ENCODE measurements at regions not wholly inside any gene's neighbourhood (a gene's known extent, or its start where the extent isn't known, plus 50 kb on each side); places are given as distances from the start of the nearest gene placed in this dataset.

DNA sequence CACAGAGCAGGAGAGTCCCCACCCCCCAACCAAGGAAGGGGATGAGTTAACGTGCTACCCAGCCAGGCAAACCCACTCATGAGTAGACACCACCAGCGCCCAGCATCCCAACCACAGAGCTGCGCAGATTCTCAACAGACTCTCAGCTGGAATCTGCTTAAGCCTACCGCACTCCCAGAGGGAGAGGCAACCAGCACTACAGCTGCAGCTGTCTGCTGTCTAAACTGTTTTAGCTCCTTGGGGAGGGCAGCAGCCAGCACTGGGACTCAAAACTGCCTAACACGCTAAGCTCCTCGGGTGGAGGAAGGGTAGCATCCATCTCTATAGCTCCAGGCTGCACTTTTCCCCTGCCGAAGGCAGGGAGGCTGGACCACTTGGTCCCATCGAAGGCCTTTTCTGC is 539.8 kb downstream of the EPHA7 start:
- WGBS (ENCODE audit: missing lambda C conversion rate) = 36% methylated on average over 5 of the region's 8 CpGs
- no peak for ATAC-seq
- CTCF ChIA-PET = no interaction called here
- no peak overlapping the region for H3K4me3 ChIP-seq
- TF ChIP-seq HMGXB4 (CRISPR knock-in tag; IDR thresholded peaks at IDR 0.05; ENCODE audit: borderline replicate concordance) (no peak), BHLHE40 (IDR thresholded peaks at IDR 0.05; ENCODE audit: low read depth, low read length) (no peak), POLR2A (IDR thresholded peaks at IDR 0.05; ENCODE audit: low read length) (no peak), CHD4 (IDR thresholded peaks at IDR 0.05; ENCODE audit: borderline replicate concordance) (no peak), ESRRA (IDR thresholded peaks at IDR 0.05; ENCODE audit: borderline replicate concordance, low read length) (no peak), TFCP2L1 (CRISPR knock-in tag; IDR thresholded peaks at IDR 0.05) (no peak), POLR2AphosphoS2 (conservative IDR thresholded peaks at IDR 0.05; ENCODE audit: low read length) (no peak), CTCF (IDR thresholded peaks at IDR 0.05) (no peak), PHF8 (IDR thresholded peaks at IDR 0.05; ENCODE audit: borderline replicate concordance, low read depth) (no peak), CBX8 (IDR thresholded peaks at IDR 0.05) (no peak), ELK1 (IDR thresholded peaks at IDR 0.05; ENCODE audit: low read depth, low read length) (no peak), JUN (IDR thresholded peaks at IDR 0.05) (no peak), TP53 (CRISPR knock-in tag; IDR thresholded peaks at IDR 0.05) (no peak), RARB (CRISPR knock-in tag; IDR thresholded peaks at IDR 0.05) (no peak), FOSB (CRISPR knock-in tag; IDR thresholded peaks at IDR 0.05) (no peak), KDM1A (IDR thresholded peaks at IDR 0.05; ENCODE audit: low read depth) (no peak), EHF (CRISPR knock-in tag; IDR thresholded peaks at IDR 0.05) (no peak)
- TF ChIP-seq, protein P1, sequence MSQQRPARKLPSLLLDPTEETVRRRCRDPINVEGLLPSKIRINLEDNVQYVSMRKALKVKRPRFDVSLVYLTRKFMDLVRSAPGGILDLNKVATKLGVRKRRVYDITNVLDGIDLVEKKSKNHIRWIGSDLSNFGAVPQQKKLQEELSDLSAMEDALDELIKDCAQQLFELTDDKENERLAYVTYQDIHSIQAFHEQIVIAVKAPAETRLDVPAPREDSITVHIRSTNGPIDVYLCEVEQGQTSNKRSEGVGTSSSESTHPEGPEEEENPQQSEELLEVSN (IDR thresholded peaks at IDR 0.05; ENCODE audit: borderline replicate concordance, low read depth) = no peak
- TF ChIP-seq, protein P2, sequence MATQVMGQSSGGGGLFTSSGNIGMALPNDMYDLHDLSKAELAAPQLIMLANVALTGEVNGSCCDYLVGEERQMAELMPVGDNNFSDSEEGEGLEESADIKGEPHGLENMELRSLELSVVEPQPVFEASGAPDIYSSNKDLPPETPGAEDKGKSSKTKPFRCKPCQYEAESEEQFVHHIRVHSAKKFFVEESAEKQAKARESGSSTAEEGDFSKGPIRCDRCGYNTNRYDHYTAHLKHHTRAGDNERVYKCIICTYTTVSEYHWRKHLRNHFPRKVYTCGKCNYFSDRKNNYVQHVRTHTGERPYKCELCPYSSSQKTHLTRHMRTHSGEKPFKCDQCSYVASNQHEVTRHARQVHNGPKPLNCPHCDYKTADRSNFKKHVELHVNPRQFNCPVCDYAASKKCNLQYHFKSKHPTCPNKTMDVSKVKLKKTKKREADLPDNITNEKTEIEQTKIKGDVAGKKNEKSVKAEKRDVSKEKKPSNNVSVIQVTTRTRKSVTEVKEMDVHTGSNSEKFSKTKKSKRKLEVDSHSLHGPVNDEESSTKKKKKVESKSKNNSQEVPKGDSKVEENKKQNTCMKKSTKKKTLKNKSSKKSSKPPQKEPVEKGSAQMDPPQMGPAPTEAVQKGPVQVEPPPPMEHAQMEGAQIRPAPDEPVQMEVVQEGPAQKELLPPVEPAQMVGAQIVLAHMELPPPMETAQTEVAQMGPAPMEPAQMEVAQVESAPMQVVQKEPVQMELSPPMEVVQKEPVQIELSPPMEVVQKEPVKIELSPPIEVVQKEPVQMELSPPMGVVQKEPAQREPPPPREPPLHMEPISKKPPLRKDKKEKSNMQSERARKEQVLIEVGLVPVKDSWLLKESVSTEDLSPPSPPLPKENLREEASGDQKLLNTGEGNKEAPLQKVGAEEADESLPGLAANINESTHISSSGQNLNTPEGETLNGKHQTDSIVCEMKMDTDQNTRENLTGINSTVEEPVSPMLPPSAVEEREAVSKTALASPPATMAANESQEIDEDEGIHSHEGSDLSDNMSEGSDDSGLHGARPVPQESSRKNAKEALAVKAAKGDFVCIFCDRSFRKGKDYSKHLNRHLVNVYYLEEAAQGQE (IDR thresholded peaks at IDR 0.05) = no peak
- TF ChIP-seq, protein P3, sequence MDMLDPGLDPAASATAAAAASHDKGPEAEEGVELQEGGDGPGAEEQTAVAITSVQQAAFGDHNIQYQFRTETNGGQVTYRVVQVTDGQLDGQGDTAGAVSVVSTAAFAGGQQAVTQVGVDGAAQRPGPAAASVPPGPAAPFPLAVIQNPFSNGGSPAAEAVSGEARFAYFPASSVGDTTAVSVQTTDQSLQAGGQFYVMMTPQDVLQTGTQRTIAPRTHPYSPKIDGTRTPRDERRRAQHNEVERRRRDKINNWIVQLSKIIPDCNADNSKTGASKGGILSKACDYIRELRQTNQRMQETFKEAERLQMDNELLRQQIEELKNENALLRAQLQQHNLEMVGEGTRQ (IDR thresholded peaks at IDR 0.05) = no peak
- no peaks in the 10 kb centered on the region for H3K4me1 ChIP-seq
- no peak overlapping the region for H3K27ac ChIP-seq
- no peak for FAIRE-seq
- no peak for DNase-seq (ENCODE audit: low read depth in 1 of 2, low spot score in 1 of 2)
- H3K4me2 ChIP-seq = no peak overlapping the region
- H3K9me3 ChIP-seq = no peaks in the 10 kb centered on the region
- POLR2A ChIA-PET = no interaction called here
